Fibroblast of the conjunctiva (primary cell): ENCODE measurements at regions not wholly inside any gene's neighbourhood (a gene's known extent, or its start where the extent isn't known, plus 50 kb on each side); places are given as distances from the start of the nearest gene placed in this dataset.

ENCODE experiments used
- DNase-seq: peaks from one replicate; pipeline ENCODE4 v3.0.0-alpha.2; 2010; ENCODE audit warnings: low read depth

DNA sequence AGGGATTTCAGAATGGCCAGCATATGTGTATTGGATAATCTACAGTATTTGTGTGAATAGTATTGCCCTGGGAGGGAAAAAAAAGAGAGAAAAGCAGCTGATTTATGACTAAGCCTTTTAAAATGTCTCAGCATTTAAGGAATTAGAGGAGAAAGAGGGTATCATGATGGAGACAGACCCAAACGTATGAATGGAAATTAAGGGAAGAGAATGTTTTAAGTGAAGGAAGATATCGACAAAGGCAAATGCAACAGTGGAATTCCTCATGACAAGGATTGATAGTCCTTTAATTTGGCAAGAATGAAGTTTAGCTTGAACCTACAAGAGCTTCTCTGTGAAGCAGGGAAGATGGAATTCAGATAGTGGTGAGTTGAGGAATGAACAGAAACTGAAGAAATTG is 367.3 kb upstream of the POU3F2 start:
- DNase-seq = no peak

GRCh38 chr6:98467902-98468301 is 366.5 kb upstream of the POU3F2 start:
- DNase-seq = no peak

GRCh38 chr6:98469141-98469540 is 365.2 kb upstream of the POU3F2 start:
- no peak for DNase-seq

DNA sequence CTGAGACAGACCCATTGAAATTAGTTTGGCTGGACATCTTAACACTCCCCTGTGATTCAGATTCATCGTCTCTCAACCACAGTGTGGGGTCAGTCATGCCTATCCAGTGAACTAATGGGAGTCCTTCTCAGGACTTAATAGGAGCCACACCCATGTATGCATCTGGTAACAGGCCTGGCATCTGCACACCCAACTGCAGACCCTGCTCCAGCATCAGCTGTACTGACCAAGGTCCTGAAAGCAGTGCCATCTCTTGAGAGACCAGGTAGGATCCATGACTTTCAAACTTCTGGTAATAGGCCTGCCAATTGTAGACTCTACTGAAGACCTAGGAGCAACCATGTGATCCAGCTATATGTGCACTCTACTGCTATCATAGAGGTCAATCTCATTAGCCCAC is 363.6 kb upstream of the POU3F2 start:
- DNase-seq = no peak

DNA sequence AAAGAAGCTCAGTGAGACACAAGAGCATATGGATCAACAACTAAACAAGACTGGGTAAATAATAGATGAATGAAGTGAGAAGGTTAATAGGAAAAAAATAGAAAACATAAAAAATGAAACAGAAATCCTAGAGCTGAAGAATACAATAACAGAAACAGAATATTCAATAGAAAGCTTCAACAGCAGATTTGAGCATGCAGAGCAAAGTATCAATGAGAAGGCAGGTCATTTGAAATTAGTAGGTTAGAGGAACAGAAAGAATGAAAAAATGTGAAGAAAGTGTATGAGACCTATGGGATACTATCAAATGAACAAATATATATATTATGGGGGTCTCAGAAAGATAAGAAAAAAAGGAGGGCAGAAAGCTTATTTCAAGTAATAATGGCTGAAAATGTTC is 362.9 kb upstream of the POU3F2 start:
- DNase-seq = no peak

- no peak for DNase-seq
Observed at GRCh38 chr6:98477231-98477630, 357.1 kb upstream of the POU3F2 start.

DNA sequence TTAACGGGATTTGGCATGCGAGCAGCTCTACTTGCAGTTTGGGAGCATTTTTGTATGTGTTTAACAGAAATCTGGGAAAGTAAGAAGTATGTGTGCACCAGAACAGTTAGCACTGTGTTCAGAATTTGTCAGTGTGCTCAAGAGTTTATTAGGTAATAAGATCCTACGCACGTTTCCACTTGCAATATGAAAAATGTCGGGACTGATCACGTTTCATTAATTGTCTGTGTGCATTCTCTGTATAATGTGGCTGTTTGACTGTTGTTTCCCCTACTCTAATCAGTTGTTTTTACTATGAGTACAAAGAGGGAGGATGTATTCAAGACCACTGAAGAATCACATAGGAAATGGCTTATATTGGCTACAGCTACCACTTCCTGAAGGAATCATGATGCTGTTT is 349.7 kb upstream of the POU3F2 start:
- DNase-seq = no peak

DNA sequence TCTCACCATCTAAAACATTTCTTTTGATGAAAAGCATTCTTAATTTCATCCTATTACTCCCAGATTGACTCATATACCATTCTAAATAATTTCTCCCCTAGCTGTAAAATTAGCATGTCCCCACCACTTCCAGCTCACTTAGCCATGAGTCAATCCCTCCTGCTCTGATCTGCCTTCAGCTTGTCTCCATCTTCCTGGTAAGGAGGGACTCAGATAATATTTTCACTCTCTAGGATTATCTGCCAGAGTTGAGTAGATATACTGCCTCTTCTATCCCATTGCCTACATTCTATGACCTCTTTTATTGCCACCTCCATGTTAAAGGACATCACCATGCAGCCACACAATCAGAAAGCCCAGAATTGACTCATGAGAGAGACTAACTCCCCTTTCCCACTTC is 348.8 kb upstream of the POU3F2 start:
- no peak for DNase-seq

DNA sequence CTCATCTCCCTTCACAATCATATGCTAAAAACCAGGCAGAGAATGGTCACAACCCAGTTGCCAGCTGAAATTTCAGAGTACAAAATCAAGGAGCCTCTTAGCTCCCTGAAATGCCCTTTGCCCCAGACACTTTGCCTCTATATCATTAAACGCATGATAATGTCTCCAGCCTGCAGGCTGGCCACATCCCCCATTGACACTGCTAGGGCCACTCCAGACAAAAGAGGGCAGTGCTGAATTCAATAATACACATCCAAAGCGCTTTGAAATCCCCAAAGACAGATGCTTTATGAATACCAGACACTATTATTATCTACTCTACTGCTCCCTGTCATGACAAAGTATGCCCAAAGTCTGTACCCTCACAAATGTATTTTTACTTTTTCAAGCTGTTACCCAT is 348.3 kb upstream of the POU3F2 start:
- no peak for DNase-seq

DNA sequence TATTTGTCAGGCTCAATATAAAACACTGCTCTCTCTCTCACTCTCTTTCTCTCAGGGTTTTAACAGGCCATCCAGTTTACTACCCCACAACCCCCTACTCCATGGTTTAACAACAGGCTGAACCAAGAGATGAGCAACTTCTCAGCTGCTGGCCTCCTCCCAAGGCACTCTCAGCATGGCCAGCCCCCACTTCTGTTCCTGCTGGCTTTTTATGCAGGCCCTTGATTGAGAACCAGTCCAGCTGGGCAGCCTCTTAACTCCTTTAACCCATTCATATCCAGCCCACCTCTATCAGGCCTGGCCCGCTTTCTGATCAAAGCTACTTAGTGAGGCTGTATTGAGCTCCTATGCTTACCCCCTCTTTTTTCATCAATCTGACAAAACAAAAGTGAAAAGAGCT is 346.8 kb upstream of the POU3F2 start:
- no peak for DNase-seq

DNA sequence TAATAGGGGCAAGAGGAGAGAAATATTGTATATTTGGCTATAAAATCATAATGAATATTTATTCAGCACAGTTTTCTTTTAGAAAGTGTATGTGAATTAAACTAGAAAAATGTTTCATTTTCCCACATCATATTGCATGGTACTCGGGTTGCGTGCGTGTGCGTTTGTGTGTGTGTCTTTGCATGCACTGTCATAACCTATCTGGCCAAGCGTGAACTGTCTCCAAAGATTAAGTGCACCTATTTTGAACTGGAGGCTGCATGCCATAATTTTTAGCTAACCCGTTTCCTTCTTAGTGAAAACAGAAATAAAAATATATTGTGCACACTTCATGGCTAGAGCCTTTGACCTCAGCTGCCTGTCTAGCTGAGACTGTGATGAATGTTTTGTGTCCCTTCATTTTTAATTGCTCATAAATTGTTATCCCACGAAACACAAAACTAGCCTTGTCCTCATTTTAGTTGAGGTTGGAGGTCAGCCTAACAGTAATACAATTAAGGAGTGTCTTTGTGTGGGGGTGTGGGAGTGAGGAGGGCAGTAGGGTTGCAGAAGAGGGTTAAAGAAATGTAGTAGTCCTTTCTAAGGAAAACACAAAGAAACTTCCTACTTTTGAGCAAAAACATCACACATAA is 336.1 kb upstream of the POU3F2 start:
- DNase-seq = no peak

GRCh38 chr6:98498866-98499265 is 335.5 kb upstream of the POU3F2 start:
- DNase-seq = no peak

DNA sequence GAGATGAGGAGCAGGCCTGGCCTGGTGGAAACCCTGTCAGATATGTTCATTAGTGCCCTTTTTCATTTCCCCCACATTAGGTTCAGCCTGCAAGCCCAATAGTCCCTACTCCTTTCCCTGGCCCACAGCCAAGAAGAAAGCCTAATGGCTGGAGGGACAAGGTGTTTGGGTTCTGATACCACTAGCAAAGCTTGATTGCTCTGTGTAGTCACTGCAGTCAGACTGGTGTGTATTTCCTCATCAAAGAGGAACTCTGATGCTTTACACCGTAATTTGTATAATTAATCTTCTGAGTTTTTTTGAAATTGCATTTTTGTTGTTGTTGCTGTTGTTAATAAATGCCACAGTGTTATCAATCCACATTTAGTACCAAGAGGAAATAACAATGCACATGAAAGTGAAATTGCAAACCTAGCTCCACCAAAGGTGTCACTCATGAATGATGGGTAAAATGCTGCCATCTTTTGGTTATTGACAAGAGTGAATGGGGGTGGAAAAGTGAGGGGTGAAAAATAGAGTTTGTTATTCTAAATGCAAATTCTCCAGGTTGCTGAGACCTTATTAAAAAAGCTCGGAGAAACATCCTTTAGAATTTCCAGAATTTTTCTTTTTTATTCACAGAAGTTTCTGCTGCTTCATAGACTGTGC is 320.2 kb upstream of the POU3F2 start:
- no peak for DNase-seq

DNA sequence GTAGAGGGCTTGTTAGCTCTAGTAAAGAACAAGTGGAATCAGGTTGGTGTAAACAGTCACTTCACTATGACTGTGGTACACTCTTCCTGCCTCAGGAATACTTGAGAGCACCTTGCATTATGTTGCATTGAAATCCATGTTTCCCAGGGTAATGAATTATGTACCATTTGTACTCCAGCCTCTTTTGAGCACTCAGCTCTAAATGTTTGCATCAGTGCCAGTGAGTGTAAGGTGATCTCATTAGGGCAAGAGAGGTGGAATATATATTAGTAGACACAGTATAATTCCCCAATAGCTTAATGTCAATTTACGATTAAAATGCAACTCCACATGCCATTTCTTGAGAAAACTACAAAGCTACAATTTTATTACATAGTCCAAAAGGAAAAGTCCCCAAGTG is 319.6 kb upstream of the POU3F2 start:
- no peak for DNase-seq

GRCh38 chr6:98516206-98516605 is 318.2 kb upstream of the POU3F2 start:
- no peak for DNase-seq

DNA sequence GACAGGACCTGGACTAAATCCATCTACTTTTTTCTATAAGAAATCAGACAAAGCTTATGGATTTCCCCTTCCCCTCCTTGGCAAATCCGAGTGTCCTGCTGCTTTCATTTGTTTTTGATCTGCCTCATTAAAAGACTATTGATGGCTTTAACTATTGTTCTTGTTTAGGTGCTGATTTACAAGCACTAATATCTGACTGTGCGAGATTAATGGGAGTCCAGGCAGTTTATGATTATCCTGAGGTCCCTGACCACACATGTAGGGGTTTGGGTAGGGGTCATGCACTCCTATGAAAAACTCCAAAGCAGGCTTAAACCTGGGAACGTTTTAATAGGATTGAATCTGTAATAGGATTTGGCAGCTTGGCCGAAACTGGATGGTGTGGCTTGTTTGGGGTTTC is 317.5 kb upstream of the POU3F2 start:
- DNase-seq = no peak

- DNase-seq = no peak
Observed at GRCh38 chr6:98525860-98526259, 308.5 kb upstream of the POU3F2 start.

DNA sequence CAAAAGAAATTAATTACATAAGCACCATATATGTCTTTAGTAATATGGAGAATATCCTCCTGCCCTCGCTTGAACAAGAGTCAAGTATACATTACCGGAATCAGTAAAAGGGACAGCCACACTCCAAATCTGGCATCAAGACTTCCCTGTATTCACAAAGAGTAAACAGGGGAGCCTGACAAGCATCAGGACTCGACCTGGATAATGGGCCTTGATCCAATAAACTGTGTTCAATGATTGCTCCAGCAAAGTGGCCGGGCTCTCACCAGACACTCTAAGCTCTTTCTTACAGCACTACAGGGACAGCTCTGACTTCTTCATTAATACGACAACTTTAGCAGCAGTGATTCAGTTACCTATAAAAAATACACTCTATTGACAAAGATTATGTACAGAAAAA is 307.9 kb upstream of the POU3F2 start:
- no peak for DNase-seq

GRCh38 chr6:98529364-98529763 is 305.0 kb upstream of the POU3F2 start:
- DNase-seq = no peak

DNA sequence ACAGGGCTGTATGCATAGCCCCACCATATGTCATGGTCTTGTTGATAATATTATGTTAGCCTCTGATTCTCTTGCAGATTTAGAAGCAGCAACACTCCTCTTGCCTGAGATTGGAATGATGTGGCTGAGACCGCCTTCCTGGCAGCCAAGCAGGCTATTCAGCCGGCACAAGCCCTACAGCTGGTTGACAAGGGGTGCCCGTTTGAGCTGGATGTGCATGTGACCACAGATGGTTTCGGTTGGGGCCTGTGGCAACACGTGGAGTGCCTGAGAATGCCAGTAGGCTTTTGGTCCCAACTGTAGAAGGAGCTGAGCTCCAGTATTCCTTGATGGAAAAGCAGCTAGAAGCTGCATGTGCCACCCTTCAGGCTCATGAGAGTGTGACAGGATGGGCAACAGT is 303.6 kb upstream of the POU3F2 start:
- no peak for DNase-seq

GRCh38 chr6:98532004-98532403 is 302.4 kb upstream of the POU3F2 start:
- no peak for DNase-seq

DNA sequence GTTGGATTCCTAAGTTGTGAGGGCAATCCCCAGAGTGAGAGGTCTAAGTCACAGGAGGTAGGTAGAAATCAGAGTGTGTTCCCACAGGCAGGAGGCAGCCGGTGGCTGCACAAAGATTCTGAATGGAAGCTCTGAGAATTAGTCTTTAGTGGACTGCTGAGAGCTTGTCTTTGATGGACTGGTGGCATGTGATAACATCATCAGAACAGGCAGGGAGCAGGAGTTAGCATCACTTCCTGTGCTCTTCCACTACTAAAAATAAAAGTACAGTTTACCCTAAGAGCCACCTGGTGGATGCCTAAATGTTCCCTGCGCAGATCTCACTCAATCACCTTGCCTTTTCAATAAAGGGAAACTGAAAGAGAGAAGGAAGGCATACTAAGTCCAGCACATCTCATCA is 294.6 kb upstream of the POU3F2 start:
- no peak for DNase-seq

- no peak for DNase-seq
Observed at GRCh38 chr6:98546376-98546775, 288.0 kb upstream of the POU3F2 start.

DNA sequence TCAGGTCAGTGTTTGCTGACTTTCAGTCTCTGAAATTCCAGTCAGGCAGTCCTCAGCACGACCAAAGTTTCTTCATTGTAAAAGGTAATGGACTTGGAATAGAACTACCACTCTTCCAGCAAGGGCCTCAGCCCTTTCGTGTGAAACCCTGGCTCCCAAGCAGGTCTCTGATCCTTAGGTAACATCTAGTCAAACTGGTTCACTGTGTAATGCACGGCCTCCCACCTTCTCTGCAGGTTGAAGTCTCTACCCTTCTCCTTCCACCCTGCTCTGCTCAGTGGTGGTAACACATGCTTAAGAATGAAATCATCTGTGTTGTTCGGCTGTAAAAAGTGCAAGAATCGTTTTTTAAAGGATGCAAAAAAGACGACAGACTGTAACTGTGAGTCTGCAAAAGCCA is 287.2 kb upstream of the POU3F2 start:
- DNase-seq = no peak
